BJ (cell line): ENCODE measurements at regions not wholly inside any gene's neighbourhood (a gene's known extent, or its start where the extent isn't known, plus 50 kb on each side); places are given as distances from the start of the nearest gene placed in this dataset.

Source experiments
- CTCF ChIA-PET: fragments of 350-600 bp; formaldehyde crosslinking; extraction: SDS; loops from one replicate; lab custom pipeline; 2021; ENCODE audit warnings: antibody characterized with exemption, inconsistent platforms; lab: Yijun Ruan, JAX
- POLR2A ChIA-PET: fragments of 300-600 bp; sonication (Branson Sonifier 250); formaldehyde crosslinking; extraction: SDS; loops from one replicate; lab custom pipeline; 2021; ENCODE audit warnings: antibody characterized with exemption; lab: Charles Lee
- DNase-seq: peaks from one replicate; pipeline ENCODE4 v3.0.0-alpha.2; 2011; ENCODE audit warnings: low read depth
- H3K27me3 ChIP-seq: 2 replicates; pipeline ENCODE4 v1.6.0; 2011; ENCODE audit warnings: low read length; ENCODE audit not compliant: control insufficient read depth, insufficient read depth
- H3K36me3 ChIP-seq: 2 replicates; pipeline ENCODE4 v1.5.1; 2011; ENCODE audit warnings: low read length; ENCODE audit not compliant: control insufficient read depth, insufficient read depth
- H3K4me3 ChIP-seq: 2 replicates; pipeline ENCODE4 v1.5.1; 2011; ENCODE audit warnings: low read depth, mild to moderate bottlenecking, control low read depth, low read length
- CTCF ChIP-seq: IDR thresholded peaks from 2 replicates; pipeline ENCODE4 v1.5.1; 2011; ENCODE audit warnings: low read depth, mild to moderate bottlenecking, control low read depth, inconsistent platforms, low read length, moderate library complexity; ENCODE audit not compliant: insufficient read depth

GRCh38 chr22:27537501-27537900 lies 264.1 kb downstream of the MN1 start:
- ChIA-PET POLR2A (no interaction called here), CTCF (no interaction called here)
- Histone ChIP-seq H3K36me3 (no peaks in the 10 kb centered on the region), H3K27me3 (no peaks in the 10 kb centered on the region; the same call in none of the 2 replicates), H3K4me3 (no peak overlapping the region)
- TF ChIP-seq CTCF, result no peak
- no peak for DNase-seq

- no peak for TF ChIP-seq CTCF
- no peak overlapping the region for H3K4me3 ChIP-seq
- ChIA-PET CTCF (no interaction called here), POLR2A (interaction anchor here (0.7 kb wide), 1 partner anchor 17 kb away, joined by 3 read pairs; no protein-coding TSS in a partner anchor)
- DNase-seq, result no peak
- H3K36me3 ChIP-seq, result no peaks in the 10 kb centered on the region
- H3K27me3 ChIP-seq, result peaks cover 1% of the 10 kb centered on the region
These were observed 262.9 kb downstream of the MN1 start for GRCh38 chr22:27538666-27539065.

- ChIA-PET POLR2A (no interaction called here), CTCF (interaction anchor here (1.0 kb wide), 1 partner anchor 9 kb away, joined by 3 read pairs; no protein-coding TSS in a partner anchor)
- H3K36me3 ChIP-seq, result no peaks in the 10 kb centered on the region
- no peak for DNase-seq
- no peak for TF ChIP-seq CTCF
- H3K4me3 ChIP-seq, result no peak overlapping the region
- H3K27me3 ChIP-seq, result peaks cover 1% of the 10 kb centered on the region; the same call in 1 of the 2 replicates
These were observed 261.3 kb downstream of the MN1 start for GRCh38 chr22:27540247-27540646.

- CTCF ChIA-PET, result interaction anchor here (1.0 kb wide), 1 partner anchor 9 kb away, joined by 3 read pairs; no protein-coding TSS in a partner anchor
- Histone ChIP-seq H3K36me3 (no peaks in the 10 kb centered on the region), H3K4me3 (no peak overlapping the region), H3K27me3 (peaks cover 3% of the 10 kb centered on the region; the same call in 1 of the 2 replicates)
- no peak for TF ChIP-seq CTCF
- DNase-seq, result no peak
- POLR2A ChIA-PET, result no interaction called here
These were observed 260.7 kb downstream of the MN1 start for GRCh38 chr22:27540656-27541396.

GRCh38 chr22:27541836-27542235 lies 259.7 kb downstream of the MN1 start:
- ChIA-PET CTCF (no interaction called here), POLR2A (no interaction called here)
- no peak for TF ChIP-seq CTCF
- DNase-seq, result no peak
- Histone ChIP-seq H3K4me3 (no peak overlapping the region), H3K36me3 (no peaks in the 10 kb centered on the region), H3K27me3 (peaks cover 5% of the 10 kb centered on the region; the same call in 1 of the 2 replicates)
